Astrocyte (in vitro differentiated cells and primary cell): ENCODE measurements at regions not wholly inside any gene's neighbourhood (a gene's known extent, or its start where the extent isn't known, plus 50 kb on each side); places are given as distances from the start of the nearest gene placed in this dataset.

Experiments
- DNase-seq: peaks from one replicate; pipeline ENCODE4 v3.0.0-alpha.2; 2010; ENCODE audit warnings: low read depth
- FAIRE-seq: peaks from 2 replicates; lab custom pipeline; 2011; peaks lifted over from hg19 to GRCh38; lab: Jason Lieb, UNC
- H2AFZ ChIP-seq: 2 replicates; pipeline ENCODE4 v1.6.0; 2012; ENCODE audit warnings: low read depth, low read length, inconsistent platforms
- H3K27ac ChIP-seq: 2 replicates; pipeline ENCODE4 v1.5.1; 2011; ENCODE audit warnings: low read depth, low read length, inconsistent platforms
- H3K27me3 ChIP-seq: 2 replicates; pipeline ENCODE4 v1.6.0; 2011; ENCODE audit warnings: low read length, inconsistent platforms; ENCODE audit not compliant: insufficient read depth
- H3K36me3 ChIP-seq: 2 replicates; pipeline ENCODE4 v1.5.1; 2011; ENCODE audit warnings: low read length, inconsistent platforms; ENCODE audit not compliant: insufficient read depth
- H3K4me1 ChIP-seq: 2 replicates; pipeline ENCODE4 v1.5.1; 2011; ENCODE audit warnings: low read length, inconsistent platforms; ENCODE audit not compliant: insufficient read depth
- H3K4me2 ChIP-seq: 2 replicates; pipeline ENCODE4 v1.6.0; 2012; ENCODE audit warnings: low read length, inconsistent platforms
- H3K4me3 ChIP-seq: 2 replicates; pipeline ENCODE4 v1.5.1; 2011; ENCODE audit warnings: low read depth, mild to moderate bottlenecking, low read length, inconsistent platforms; ENCODE audit not compliant: insufficient read depth
- H3K79me2 ChIP-seq: 2 replicates; pipeline ENCODE4 v1.6.0; 2012; ENCODE audit warnings: mild to moderate bottlenecking, low read length, inconsistent platforms; ENCODE audit not compliant: insufficient read depth
- H3K9ac ChIP-seq: 2 replicates; pipeline ENCODE4 v1.6.0; 2012; ENCODE audit warnings: mild to moderate bottlenecking, low read length, inconsistent platforms
- H3K9me3 ChIP-seq: 2 replicates; pipeline ENCODE4 v1.5.1; 2012; ENCODE audit warnings: low read depth, mild to moderate bottlenecking, low read length, inconsistent platforms; ENCODE audit not compliant: insufficient read depth
- H4K20me1 ChIP-seq: 2 replicates; pipeline ENCODE4 v1.6.0; 2012; ENCODE audit warnings: low read length, inconsistent platforms; ENCODE audit not compliant: insufficient read depth
- H3K27ac Mint-ChIP-seq: one replicate; pipeline ENCODE4 v1.8.0; 2021; ENCODE audit warnings: mild to moderate bottlenecking, mixed read lengths; ENCODE audit not compliant: unreplicated experiment
- H3K27me3 Mint-ChIP-seq: one replicate; pipeline ENCODE4 v1.8.0; 2021; ENCODE audit warnings: low read depth, mixed read lengths; ENCODE audit not compliant: unreplicated experiment
- H3K36me3 Mint-ChIP-seq: one replicate; pipeline ENCODE4 v1.8.0; 2021; ENCODE audit warnings: low read depth, mixed read lengths; ENCODE audit not compliant: unreplicated experiment
- H3K4me1 Mint-ChIP-seq: one replicate; pipeline ENCODE4 v1.8.0; 2021; ENCODE audit warnings: low read depth, mixed read lengths; ENCODE audit not compliant: unreplicated experiment
- H3K4me3 Mint-ChIP-seq: one replicate; pipeline ENCODE4 v1.8.0; 2021; ENCODE audit warnings: mild to moderate bottlenecking, moderate library complexity, mixed read lengths; ENCODE audit not compliant: unreplicated experiment
- H3K9me3 Mint-ChIP-seq: one replicate; pipeline ENCODE4 v1.8.0; 2021; ENCODE audit warnings: mild to moderate bottlenecking, mixed read lengths; ENCODE audit not compliant: unreplicated experiment
- CTCF ChIP-seq: IDR thresholded peaks from 2 replicates; pipeline ENCODE4 v1.5.1; 2011; ENCODE audit warnings: low read depth, mild to moderate bottlenecking, inconsistent platforms, low read length, moderate library complexity; ENCODE audit not compliant: insufficient read depth
- EZH2 ChIP-seq: IDR thresholded peaks from 2 replicates; pipeline ENCODE4 v1.6.1; 2012; ENCODE audit warnings: mild to moderate bottlenecking, low read length, inconsistent platforms; ENCODE audit not compliant: insufficient read depth

GRCh38 chr10:62734781-62735463 lies 69.6 kb upstream of the ADO start:
- no peak for FAIRE-seq
- no peak overlapping the region for H3K4me3 Mint-ChIP-seq
- no peak overlapping the region for H3K4me3 ChIP-seq
- no peaks in the 10 kb centered on the region for H4K20me1 ChIP-seq
- no peaks in the 10 kb centered on the region for H3K27me3 Mint-ChIP-seq
- no peaks in the 10 kb centered on the region for H3K36me3 ChIP-seq
- H2AFZ ChIP-seq, result no peak overlapping the region
- H3K27ac ChIP-seq, result no peak overlapping the region
- no peak overlapping the region for H3K27ac Mint-ChIP-seq
- no peaks in the 10 kb centered on the region for H3K79me2 ChIP-seq
- peaks cover 23% of the 10 kb centered on the region for H3K4me1 ChIP-seq
- TF ChIP-seq CTCF (no peak), EZH2 (no peak)
- peaks cover 3% of the 10 kb centered on the region for H3K27me3 ChIP-seq
- no peak overlapping the region for H3K9ac ChIP-seq
- H3K36me3 Mint-ChIP-seq, result no peaks in the 10 kb centered on the region
- peaks cover 24% of the 10 kb centered on the region for H3K4me1 Mint-ChIP-seq
- H3K9me3 ChIP-seq, result no peaks in the 10 kb centered on the region
- no peaks in the 10 kb centered on the region for H3K9me3 Mint-ChIP-seq
- DNase-seq, result no peak
- no peak overlapping the region for H3K4me2 ChIP-seq

- Mint-ChIP-seq H3K27ac (no peak overlapping the region), H3K27me3 (no peaks in the 10 kb centered on the region), H3K9me3 (no peaks in the 10 kb centered on the region), H3K36me3 (no peaks in the 10 kb centered on the region), H3K4me1 (peaks cover 24% of the 10 kb centered on the region), H3K4me3 (no peak overlapping the region)
- no peaks in the 10 kb centered on the region for H4K20me1 ChIP-seq
- H3K27ac ChIP-seq, result no peak overlapping the region
- peaks cover 23% of the 10 kb centered on the region for H3K4me1 ChIP-seq
- no peak for FAIRE-seq
- H3K27me3 ChIP-seq, result no peaks in the 10 kb centered on the region
- TF ChIP-seq CTCF, result no peak
- TF ChIP-seq EZH2, result no peak
- no peak overlapping the region for H3K4me3 ChIP-seq
- H3K9ac ChIP-seq, result no peak overlapping the region
- no peaks in the 10 kb centered on the region for H3K79me2 ChIP-seq
- H3K36me3 ChIP-seq, result no peaks in the 10 kb centered on the region
- peak; percentile 78 for DNase-seq
- H3K9me3 ChIP-seq, result no peaks in the 10 kb centered on the region
- H2AFZ ChIP-seq, result no peak overlapping the region
- H3K4me2 ChIP-seq, result peak overlapping the region; percentile 44
These were observed 68.9 kb upstream of the ADO start for GRCh38 chr10:62735464-62736167.

- H3K36me3 Mint-ChIP-seq, result no peaks in the 10 kb centered on the region
- FAIRE-seq (no peak), DNase-seq (peak; percentile 12)
- peaks cover 23% of the 10 kb centered on the region for H3K4me1 ChIP-seq
- H3K9me3 ChIP-seq, result no peaks in the 10 kb centered on the region
- H3K4me3 Mint-ChIP-seq, result no peak overlapping the region
- H3K4me3 ChIP-seq, result no peak overlapping the region
- H3K4me2 ChIP-seq, result peak overlapping the region; percentile 44
- H3K79me2 ChIP-seq, result no peaks in the 10 kb centered on the region
- H2AFZ ChIP-seq, result no peak overlapping the region
- no peak overlapping the region for H3K27ac Mint-ChIP-seq
- no peaks in the 10 kb centered on the region for H3K9me3 Mint-ChIP-seq
- H3K27me3 Mint-ChIP-seq, result no peaks in the 10 kb centered on the region
- no peaks in the 10 kb centered on the region for H4K20me1 ChIP-seq
- H3K27me3 ChIP-seq, result no peaks in the 10 kb centered on the region
- no peak overlapping the region for H3K27ac ChIP-seq
- no peak for TF ChIP-seq CTCF
- no peak for TF ChIP-seq EZH2
- H3K36me3 ChIP-seq, result no peaks in the 10 kb centered on the region
- H3K9ac ChIP-seq, result no peak overlapping the region
- peaks cover 24% of the 10 kb centered on the region for H3K4me1 Mint-ChIP-seq
These were observed 68.4 kb upstream of the ADO start for GRCh38 chr10:62736168-62736546.
